ENCODE measurements at regions not wholly inside any gene's neighbourhood (a gene's known extent, or its start where the extent isn't known, plus 50 kb on each side); places are given as distances from the start of the nearest gene placed in this dataset.

- DNase-seq, result no peak
- Mint-ChIP-seq H3K4me1 (ENCODE audit: low read depth) (no peaks in the 10 kb centered on the region), H3K9me3 (peaks cover 8% of the 10 kb centered on the region), H3K4me3 (no peak overlapping the region), H3K36me3 (ENCODE audit: insufficient read depth) (no peaks in the 10 kb centered on the region), H3K27me3 (ENCODE audit: low read depth) (peaks cover 2% of the 10 kb centered on the region)
- ATAC-seq, result no peak
These were observed 58.2 kb downstream of the MEX3B start for GRCh38 chr15:81987628-81988027.

GRCh38 chr15:81983497-81983896 is 62.3 kb downstream of the MEX3B start:
- Mint-ChIP-seq H3K9me3 (peaks cover under 1% of the 10 kb centered on the region), H3K4me1 (ENCODE audit: low read depth) (no peaks in the 10 kb centered on the region), H3K36me3 (ENCODE audit: insufficient read depth) (no peaks in the 10 kb centered on the region), H3K27me3 (ENCODE audit: low read depth) (peaks cover 3% of the 10 kb centered on the region), H3K4me3 (no peak overlapping the region)
- ATAC-seq (no peak), DNase-seq (no peak)

- peaks cover 7% of the 10 kb centered on the region for H3K9me3 Mint-ChIP-seq
- DNase-seq, result no peak
- no peaks in the 10 kb centered on the region for H3K36me3 Mint-ChIP-seq (ENCODE audit: insufficient read depth)
- no peaks in the 10 kb centered on the region for H3K4me1 Mint-ChIP-seq (ENCODE audit: low read depth)
- peaks cover 3% of the 10 kb centered on the region for H3K27me3 Mint-ChIP-seq (ENCODE audit: low read depth)
- H3K4me3 Mint-ChIP-seq, result no peak overlapping the region
- ATAC-seq, result no peak
These were observed 63.0 kb downstream of the MEX3B start for GRCh38 chr15:81982808-81983207.

DNA sequence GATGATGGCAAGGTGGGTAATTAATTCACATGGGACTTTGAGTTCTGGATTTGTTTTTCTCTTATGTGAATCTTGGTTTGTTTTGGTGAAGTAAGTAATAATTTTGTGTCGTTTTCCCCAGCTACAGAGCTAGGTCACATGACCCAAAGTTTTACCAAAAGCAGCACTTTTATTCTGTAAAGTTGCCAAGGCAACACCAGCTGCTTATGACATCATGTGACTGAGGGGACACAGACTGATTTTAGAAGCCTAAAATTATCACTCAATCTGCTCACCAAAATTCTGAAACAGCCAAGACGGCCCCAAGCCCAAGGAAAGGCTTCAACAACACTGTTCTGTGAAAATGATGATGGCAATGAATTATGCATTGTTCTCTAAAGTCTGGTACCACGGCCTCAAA is 63.9 kb downstream of the MEX3B start:
- DNase-seq (no peak), ATAC-seq (no peak)
- H3K36me3 Mint-ChIP-seq (ENCODE audit: insufficient read depth), result no peaks in the 10 kb centered on the region
- H3K27me3 Mint-ChIP-seq (ENCODE audit: low read depth), result peaks cover 3% of the 10 kb centered on the region
- no peak overlapping the region for H3K4me3 Mint-ChIP-seq
- peaks cover 15% of the 10 kb centered on the region for H3K9me3 Mint-ChIP-seq
- no peaks in the 10 kb centered on the region for H3K4me1 Mint-ChIP-seq (ENCODE audit: low read depth)

DNA sequence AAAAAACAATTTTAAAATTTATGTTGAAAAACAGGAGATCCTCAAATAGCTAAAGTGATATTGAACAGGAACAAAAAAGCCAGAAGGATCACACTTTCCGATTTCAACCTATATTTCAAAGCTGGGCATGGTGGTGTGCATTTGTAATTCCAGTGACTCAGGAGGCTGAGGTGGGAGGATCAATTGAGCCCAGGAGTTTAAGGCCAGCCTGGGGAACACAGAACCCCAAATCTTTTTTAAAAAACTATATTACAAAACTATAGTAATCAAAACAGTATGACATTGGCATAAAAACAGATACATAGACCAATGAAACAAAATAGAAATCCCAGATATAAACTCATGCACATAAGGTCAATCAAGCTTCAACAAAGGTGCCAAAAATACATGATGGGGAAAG is 68.4 kb downstream of the MEX3B start:
- no peak overlapping the region for H3K4me3 Mint-ChIP-seq
- DNase-seq (no peak), ATAC-seq (no peak)
- peaks cover 2% of the 10 kb centered on the region for H3K27me3 Mint-ChIP-seq (ENCODE audit: low read depth)
- no peaks in the 10 kb centered on the region for H3K36me3 Mint-ChIP-seq (ENCODE audit: insufficient read depth)
- peaks cover 28% of the 10 kb centered on the region for H3K9me3 Mint-ChIP-seq
- H3K4me1 Mint-ChIP-seq (ENCODE audit: low read depth), result no peaks in the 10 kb centered on the region

GRCh38 chr15:81968691-81969090 is 77.1 kb downstream of the MEX3B start:
- DNase-seq, result no peak
- H3K27me3 Mint-ChIP-seq (ENCODE audit: low read depth), result no peaks in the 10 kb centered on the region
- ATAC-seq, result no peak
- no peaks in the 10 kb centered on the region for H3K36me3 Mint-ChIP-seq (ENCODE audit: insufficient read depth)
- no peaks in the 10 kb centered on the region for H3K4me1 Mint-ChIP-seq (ENCODE audit: low read depth)
- H3K9me3 Mint-ChIP-seq, result peaks cover 6% of the 10 kb centered on the region
- H3K4me3 Mint-ChIP-seq, result no peak overlapping the region

DNA sequence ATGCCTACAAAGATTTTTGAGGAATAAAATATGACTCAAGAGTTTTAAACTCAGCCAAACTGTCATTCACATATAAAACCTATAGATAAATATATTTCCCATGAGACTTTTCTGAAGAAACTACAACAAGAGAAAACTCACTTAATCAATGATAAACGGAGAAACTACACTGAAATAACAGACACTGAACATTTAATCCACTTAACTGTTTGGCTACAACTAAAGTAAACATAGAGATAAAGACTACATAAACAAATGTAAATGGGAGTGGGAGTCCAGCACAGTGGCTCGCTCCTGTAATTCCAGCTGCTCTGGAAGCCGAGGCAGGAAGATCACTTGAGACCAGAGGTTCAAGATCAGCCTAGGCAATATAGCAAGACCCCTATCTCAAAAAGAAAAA is 79.2 kb downstream of the MEX3B start:
- Mint-ChIP-seq H3K36me3 (ENCODE audit: insufficient read depth) (no peaks in the 10 kb centered on the region), H3K27me3 (ENCODE audit: low read depth) (no peaks in the 10 kb centered on the region), H3K4me1 (ENCODE audit: low read depth) (no peaks in the 10 kb centered on the region), H3K9me3 (no peaks in the 10 kb centered on the region), H3K4me3 (no peak overlapping the region)
- DNase-seq (no peak), ATAC-seq (no peak)

GRCh38 chr15:81962482-81962881 is 83.3 kb downstream of the MEX3B start:
- Mint-ChIP-seq H3K36me3 (ENCODE audit: insufficient read depth) (no peaks in the 10 kb centered on the region), H3K4me3 (no peak overlapping the region), H3K27me3 (ENCODE audit: low read depth) (no peaks in the 10 kb centered on the region), H3K4me1 (ENCODE audit: low read depth) (no peaks in the 10 kb centered on the region), H3K9me3 (no peaks in the 10 kb centered on the region)
- ATAC-seq (no peak), DNase-seq (no peak)

DNA sequence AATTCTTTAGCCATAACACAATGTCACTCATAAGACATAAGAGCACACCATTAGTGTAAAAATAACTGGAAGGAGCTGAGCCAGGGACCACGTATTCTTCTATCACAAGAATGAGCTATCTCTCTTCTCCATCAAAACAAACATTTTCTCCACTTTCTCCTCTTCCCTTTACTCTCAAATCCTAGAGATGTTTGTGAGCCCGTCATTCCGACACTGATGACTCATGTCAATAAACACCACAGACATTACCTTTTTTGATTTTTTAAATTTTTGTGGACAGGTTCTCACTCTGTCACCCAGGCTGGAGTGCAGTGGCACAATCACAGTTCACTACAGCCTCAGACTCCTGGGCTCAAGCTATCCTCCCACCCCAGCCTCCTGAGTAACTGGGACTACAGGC is 86.6 kb downstream of the MEX3B start:
- Mint-ChIP-seq H3K36me3 (ENCODE audit: insufficient read depth) (no peaks in the 10 kb centered on the region), H3K4me1 (ENCODE audit: low read depth) (no peaks in the 10 kb centered on the region), H3K9me3 (no peaks in the 10 kb centered on the region), H3K4me3 (no peak overlapping the region), H3K27me3 (ENCODE audit: low read depth) (no peaks in the 10 kb centered on the region)
- DNase-seq (no peak), ATAC-seq (no peak)

- Mint-ChIP-seq H3K36me3 (ENCODE audit: insufficient read depth) (no peaks in the 10 kb centered on the region), H3K4me1 (ENCODE audit: low read depth) (no peaks in the 10 kb centered on the region), H3K4me3 (no peak overlapping the region), H3K9me3 (no peaks in the 10 kb centered on the region), H3K27me3 (ENCODE audit: low read depth) (no peaks in the 10 kb centered on the region)
- no peak for DNase-seq
- no peak for ATAC-seq
These were observed 88.1 kb downstream of the MEX3B start for GRCh38 chr15:81957698-81958097.

DNA sequence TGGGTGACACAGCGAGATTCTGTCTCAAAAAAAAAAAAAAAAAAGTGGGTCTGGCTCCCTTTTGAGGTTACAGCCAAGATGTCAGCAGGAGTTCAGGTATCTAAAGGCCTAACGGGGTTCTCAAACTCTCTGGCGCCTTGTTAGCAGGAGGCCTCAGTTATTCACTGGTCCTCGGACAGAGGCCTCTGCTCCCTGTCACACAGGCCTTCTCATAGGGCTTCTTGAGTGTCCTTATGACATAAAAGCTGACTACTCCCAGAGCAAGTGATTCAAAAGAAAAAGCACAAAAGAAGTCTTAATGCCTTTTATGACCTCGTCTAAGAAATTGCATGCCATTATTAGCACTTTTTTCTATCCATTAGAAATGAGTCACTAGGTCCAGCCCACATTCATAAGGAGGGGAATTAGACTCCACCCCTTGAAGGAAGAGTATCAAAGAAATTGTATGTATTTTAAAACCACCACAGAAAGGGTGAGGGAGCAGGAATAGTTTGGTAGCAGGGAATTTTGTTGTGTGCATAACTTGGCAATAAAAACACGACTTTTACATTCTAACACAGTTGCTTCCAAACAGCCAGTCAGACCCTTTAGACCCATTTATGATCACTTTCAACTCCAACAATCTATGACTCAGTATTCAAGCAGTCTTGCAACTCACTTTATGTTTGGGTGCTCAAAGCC is 90.3 kb downstream of the MEX3B start:
- Mint-ChIP-seq H3K9me3 (no peaks in the 10 kb centered on the region), H3K27me3 (ENCODE audit: low read depth) (no peaks in the 10 kb centered on the region), H3K4me3 (no peak overlapping the region), H3K36me3 (ENCODE audit: insufficient read depth) (no peaks in the 10 kb centered on the region), H3K4me1 (ENCODE audit: low read depth) (no peaks in the 10 kb centered on the region)
- ATAC-seq (no peak), DNase-seq (no peak)

GRCh38 chr15:81954158-81954783 is 91.5 kb downstream of the MEX3B start:
- H3K27me3 Mint-ChIP-seq (ENCODE audit: low read depth), result no peaks in the 10 kb centered on the region
- no peaks in the 10 kb centered on the region for H3K9me3 Mint-ChIP-seq
- no peaks in the 10 kb centered on the region for H3K4me1 Mint-ChIP-seq (ENCODE audit: low read depth)
- H3K36me3 Mint-ChIP-seq (ENCODE audit: insufficient read depth), result no peaks in the 10 kb centered on the region
- DNase-seq (no peak), ATAC-seq (no peak)
- no peak overlapping the region for H3K4me3 Mint-ChIP-seq

GRCh38 chr15:81950841-81951414 is 94.9 kb downstream of the MEX3B start:
- no peak for ATAC-seq
- Mint-ChIP-seq H3K9me3 (no peaks in the 10 kb centered on the region), H3K4me1 (ENCODE audit: low read depth) (no peaks in the 10 kb centered on the region), H3K4me3 (no peak overlapping the region), H3K36me3 (ENCODE audit: insufficient read depth) (no peaks in the 10 kb centered on the region), H3K27me3 (ENCODE audit: low read depth) (peaks cover 2% of the 10 kb centered on the region)
- no peak for DNase-seq

DNA sequence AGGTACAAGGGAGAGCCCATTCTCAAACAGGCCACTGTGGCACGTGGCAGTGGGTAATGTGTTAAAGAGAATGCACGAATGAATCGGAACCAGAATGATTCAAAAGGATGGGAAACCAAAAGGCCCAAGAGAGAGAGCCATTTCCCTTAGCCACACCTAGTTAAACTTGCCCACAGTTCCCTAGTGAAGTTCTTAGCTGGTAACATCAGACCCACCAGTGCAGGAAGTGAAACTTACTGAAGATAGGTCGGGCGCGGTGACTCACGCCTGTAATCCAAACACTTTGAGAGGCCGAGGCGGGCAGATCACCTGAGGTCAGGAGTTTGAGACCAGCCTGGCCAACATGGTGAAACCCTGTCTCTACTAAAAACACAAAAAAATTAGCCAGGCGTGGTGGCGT is 97.1 kb downstream of the MEX3B start:
- Mint-ChIP-seq H3K36me3 (ENCODE audit: insufficient read depth) (no peaks in the 10 kb centered on the region), H3K27me3 (ENCODE audit: low read depth) (peaks cover 5% of the 10 kb centered on the region), H3K9me3 (no peaks in the 10 kb centered on the region), H3K4me1 (ENCODE audit: low read depth) (no peaks in the 10 kb centered on the region), H3K4me3 (no peak overlapping the region)
- ATAC-seq (no peak), DNase-seq (no peak)

DNA sequence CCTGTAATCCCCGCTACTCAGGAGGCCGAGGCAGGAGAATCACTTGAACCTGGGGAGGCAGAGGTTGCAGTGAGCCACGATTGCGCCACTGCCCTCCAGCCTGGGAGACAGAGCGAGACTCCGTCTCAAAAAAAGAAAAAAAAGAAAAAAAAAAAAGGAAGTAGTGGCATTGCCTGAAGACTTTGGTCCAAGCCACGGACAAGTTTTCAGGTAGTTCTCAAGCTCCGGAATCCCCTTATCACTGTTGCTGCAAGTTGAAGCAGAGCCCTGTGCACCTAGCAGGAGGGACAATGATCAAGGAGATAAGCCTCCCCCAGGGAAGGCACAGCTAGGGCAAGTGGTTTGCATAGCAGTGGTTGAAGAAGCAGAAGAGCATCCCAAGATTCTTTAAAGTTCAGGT is 97.6 kb downstream of the MEX3B start:
- peaks cover 5% of the 10 kb centered on the region for H3K27me3 Mint-ChIP-seq (ENCODE audit: low read depth)
- H3K9me3 Mint-ChIP-seq, result no peaks in the 10 kb centered on the region
- DNase-seq, result no peak
- no peak for ATAC-seq
- no peak overlapping the region for H3K4me3 Mint-ChIP-seq
- H3K4me1 Mint-ChIP-seq (ENCODE audit: low read depth), result no peaks in the 10 kb centered on the region
- H3K36me3 Mint-ChIP-seq (ENCODE audit: insufficient read depth), result no peaks in the 10 kb centered on the region

Data from activated T-cell treated with anti-CD3 and anti-CD28 coated beads, Interleukin-2, amount 50 U/mL, for 4 hours (primary cell).